Heart left ventricle (tissue), 16 donors: ENCODE measurements at regions not wholly inside any gene's neighbourhood (a gene's known extent, or its start where the extent isn't known, plus 50 kb on each side); places are given as distances from the start of the nearest gene placed in this dataset.

ENCODE experiments used
- ATAC-seq, 4 donors: fragments of 200-7000 bp; cut with Tn5 transposase; one replicate each; pipeline ENCODE4 v1.9.1; 2020 to 2022; ENCODE audit warnings: moderate library complexity in 4 of 4, mild to moderate bottlenecking in 3 of 4, moderate number of reproducible peaks in 1 of 4
- DNase-seq, 5 donors: peaks; one replicate each; pipeline ENCODE4 v3.0.0-alpha.2; 2020
- H3K27ac ChIP-seq, 12 donors: fragments of 200-600 bp; sonication (generic) in 4 of 12; one replicate each; pipeline versions ENCODE4 v1.5.0 to v1.8.0; 2016 to 2022; ENCODE audit warnings: mild to moderate bottlenecking in 2 of 12
- H3K27me3 ChIP-seq, 9 donors: fragments of 200-600 bp; sonication (generic) in 2 of 9; one replicate each; pipeline versions ENCODE4 v1.5.1 to v1.8.0; 2016 to 2022; ENCODE audit warnings: mild to moderate bottlenecking in 3 of 9
- H3K36me3 ChIP-seq, 9 donors: fragments of 200-600 bp; sonication (generic) in 2 of 9; one replicate each; pipeline versions ENCODE4 v1.5.0 to v1.8.0; 2018 to 2022; ENCODE audit warnings: mild to moderate bottlenecking in 2 of 9
- H3K4me1 ChIP-seq, 12 donors: fragments of 200-600 bp; sonication (generic) in 4 of 12; one replicate each; pipeline versions ENCODE4 v1.5.0 to v1.8.0; 2016 to 2022; ENCODE audit warnings: mild to moderate bottlenecking in 3 of 12
- H3K4me3 ChIP-seq, 12 donors: fragments of 200-600 bp; sonication (generic) in 4 of 12; one replicate each; pipeline versions ENCODE4 v1.5.0 to v1.8.0; 2017 to 2022; ENCODE audit warnings: mild to moderate bottlenecking in 9 of 12, moderate library complexity in 4 of 12
- H3K9me3 ChIP-seq, 12 donors: fragments of 200-600 bp; sonication (generic) in 4 of 12; one replicate each; pipeline versions ENCODE4 v1.5.0 to v1.8.0; 2016 to 2022; ENCODE audit warnings: mild to moderate bottlenecking in 1 of 12
- CTCF ChIP-seq, 12 donors: fragments of 200-600 bp; sonication (generic) in 4 of 12; IDR thresholded peaks; one replicate each; pipeline versions ENCODE4 v1.5.0 to v1.8.0; 2018 to 2022; ENCODE audit warnings: antibody characterized with exemption in 12 of 12, mild to moderate bottlenecking in 5 of 12
- POLR2A ChIP-seq, 2 donors: fragments of 450-650 bp; IDR thresholded peaks; one replicate each; pipeline ENCODE4 v1.6.1; 2017; ENCODE audit warnings: antibody characterized with exemption in 2 of 2, mild to moderate bottlenecking in 2 of 2, moderate library complexity in 2 of 2
- WGBS, 4 donors: extraction: QIAGEN DNeasy Blood & Tissue Kit in 2 of 4; methylation state at CpG; one replicate each; pipeline versions ENCODE4 v1.1.5 to v1.1.7; 2013 to 2018; 5-methylcytosine and 5-hydroxymethylcytosine counted together
- intact Hi-C, 10 donors: fragments of 100-400 bp; cut with DNase I; formaldehyde crosslinking; loops; one replicate each; pipeline versions ENCODE4 v1.11.1 to v1.14.2; 2022
- donor health status: ischemic (EF 13 %, LVEDD 7.1; RV severe dilation, severe dysfunction).
- donor health status: healthy with polysubstance abuse.
- donor health status: DM: no; HTN: yes; CAD: no.
- donor health status: DM: no; HTN: no; CAD: no.
- donor health status: ischemic (EF 25% LVEDD 6.9; RV normal size, moderate dysfunction).
- donor health status: ischemic (EF 25% LVEDD 5.7; RV mildly dilated, moderate dysfunction).
- donor health status: healthy.
- donor health status: DM: yes; HTN: yes; CAD: no.
- donor health status: ischemic (EF 35%, LVEDD 5.7; RV mildly dilated, moderate dysfunction).
- donor health status: nonischemic (EF 11% LVEDD 7.7; RV severe dilation, severe dysfunction).
- donor health status: DM: yes; HTN: yes; CAD: no.
- donor health status: PGD.
- donor health status: ischemic (EF 29% LVEDD 5.4; RV normal size, mild dysfunction).
- donor health status: nonischemic (EF 23%, LVEDD 6.1; RV moderate dilation, normal function).

- WGBS, 4 donors, result 73 to 80% (median 77%) methylated on average over 2 of the region's 2 CpGs
- intact Hi-C loops, result no loop called here
- no peaks in the 10 kb centered on the region for H3K27me3 ChIP-seq
Measured at GRCh38 chr2:160610041-160610440, 116.4 kb upstream of the RBMS1 start.

GRCh38 chr2:160612266-160612856 lies 118.8 kb upstream of the RBMS1 start:
- Histone ChIP-seq H3K36me3 (no peaks in the 10 kb centered on the region), H3K27me3 (no peaks in the 10 kb centered on the region), H3K9me3 (peaks cover 0 to 16% (median 9%) of the 10 kb centered on the region in 12 donors), H3K4me1 (peaks cover 0 to 21% (median 11%) of the 10 kb centered on the region in 12 donors), H3K27ac (no peak overlapping the region), H3K4me3 (no peak overlapping the region)
- TF ChIP-seq POLR2A (IDR thresholded peaks at IDR 0.05) (no peak), CTCF (IDR thresholded peaks at IDR 0.05) (no peak)
- intact Hi-C loops, result no loop called here
- no peak for ATAC-seq
- no peak for DNase-seq

More at GRCh38 chr2:160610041-160610440, 116.4 kb upstream of the RBMS1 start:
- no peak for DNase-seq
- peaks cover 0 to 21% (median 11%) of the 10 kb centered on the region in 12 donors for H3K4me1 ChIP-seq
- no peak for ATAC-seq
- no peaks in the 10 kb centered on the region for H3K36me3 ChIP-seq
- TF ChIP-seq POLR2A (IDR thresholded peaks at IDR 0.05) (no peak), CTCF (IDR thresholded peaks at IDR 0.05) (no peak)
- H3K4me3 ChIP-seq, result no peak overlapping the region
- H3K27ac ChIP-seq, result no peak overlapping the region
- peaks cover 0 to 1% (median 0%) of the 10 kb centered on the region in 12 donors for H3K9me3 ChIP-seq

- DNase-seq (no peak), ATAC-seq (no peak)
- Histone ChIP-seq H3K27me3 (no peaks in the 10 kb centered on the region), H3K9me3 (peaks cover 0 to 16% (median 9%) of the 10 kb centered on the region in 12 donors), H3K27ac (no peak overlapping the region), H3K4me3 (no peak overlapping the region), H3K4me1 (peaks cover 0 to 15% (median 10%) of the 10 kb centered on the region in 12 donors), H3K36me3 (no peaks in the 10 kb centered on the region)
- intact Hi-C loops, result no loop called here
- no peak for TF ChIP-seq CTCF (IDR thresholded peaks at IDR 0.05)
- no peak for TF ChIP-seq POLR2A (IDR thresholded peaks at IDR 0.05)
- WGBS, 4 donors, result 87 to 97% (median 95%) methylated on average over 1 of the region's 1 CpG
Measured at GRCh38 chr2:160613466-160614153, 120.0 kb upstream of the RBMS1 start.

GRCh38 chr2:160614391-160614790 lies 120.8 kb upstream of the RBMS1 start:
- intact Hi-C loops, result no loop called here
- Histone ChIP-seq H3K27ac (no peak overlapping the region), H3K27me3 (no peaks in the 10 kb centered on the region), H3K36me3 (no peaks in the 10 kb centered on the region), H3K4me3 (no peak overlapping the region), H3K4me1 (peaks cover 0 to 10% (median 6%) of the 10 kb centered on the region in 12 donors), H3K9me3 (peaks cover 0 to 16% (median 9%) of the 10 kb centered on the region in 12 donors)
- DNase-seq, result no peak
- ATAC-seq, result no peak
- TF ChIP-seq POLR2A (IDR thresholded peaks at IDR 0.05), result no peak
- no peak for TF ChIP-seq CTCF (IDR thresholded peaks at IDR 0.05)
